ENCODE measurements at regions not wholly inside any gene's neighbourhood (a gene's known extent, or its start where the extent isn't known, plus 50 kb on each side); places are given as distances from the start of the nearest gene placed in this dataset.
"Not testable (repeated sequence)": the region's sequence is repeated elsewhere in the genome, so short reads cannot be mapped to it uniquely, and the experiment has no call there.

GRCh38 chr17:45650561-45650960, 133.6 kb upstream of the CRHR1 start:
- DNase-seq: no peak

- no peak for DNase-seq
Observed at GRCh38 chr17:45651145-45651709, 132.9 kb upstream of the CRHR1 start.

GRCh38 chr17:45653616-45654015, 130.5 kb upstream of the CRHR1 start:
- DNase-seq: no peak

DNA sequence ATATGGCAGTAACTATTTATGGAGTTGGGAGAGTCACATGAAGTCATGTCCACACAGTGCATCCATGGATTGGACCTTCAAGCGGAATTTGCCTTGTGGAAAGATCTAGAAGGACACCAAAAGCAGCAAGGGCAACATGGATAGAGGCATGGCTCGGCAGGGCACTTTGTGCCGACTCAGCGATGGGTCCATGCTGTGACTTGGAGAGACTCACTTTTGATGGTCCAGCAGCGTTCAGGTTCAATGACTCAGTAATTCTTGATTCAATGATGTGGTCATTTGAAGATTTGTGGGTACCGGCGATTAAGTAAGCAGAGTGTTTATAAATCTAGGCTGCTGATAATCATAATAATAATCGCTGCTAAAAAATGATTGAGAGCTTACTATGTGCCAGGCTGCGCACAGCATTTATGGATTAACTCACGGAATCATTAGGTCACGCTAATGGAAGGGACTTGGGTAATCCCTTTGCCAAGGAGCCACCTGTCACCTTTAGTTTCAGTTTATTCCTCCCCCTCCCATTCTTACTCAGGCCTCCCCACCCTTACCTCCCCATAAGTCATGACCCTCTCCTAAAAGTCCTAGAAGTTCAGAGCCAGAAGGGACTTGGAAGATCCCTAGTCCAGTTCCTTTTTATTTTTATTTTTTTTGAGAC, 127.5 kb upstream of the CRHR1 start:
- DNase-seq: no peak

DNA sequence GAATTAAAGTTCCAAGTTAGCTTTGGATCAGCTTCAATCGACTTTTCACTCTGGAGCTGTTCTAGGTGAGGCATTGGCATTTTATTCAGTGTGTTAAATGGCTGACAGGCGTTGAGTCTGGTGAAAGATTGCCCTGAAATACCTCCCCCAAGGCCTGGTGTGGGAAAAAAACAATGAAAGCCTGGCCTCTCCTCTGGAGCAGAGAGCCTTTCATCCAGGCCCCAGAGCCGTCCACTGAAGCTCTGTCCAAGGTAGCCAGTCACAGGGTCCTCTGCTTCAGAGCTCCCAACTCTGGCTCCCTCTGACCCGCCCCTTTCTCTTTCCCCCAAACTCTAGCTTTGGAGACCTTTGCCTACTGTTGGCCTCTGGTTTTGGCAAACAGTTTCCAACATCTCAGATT, 123.6 kb upstream of the CRHR1 start:
- DNase-seq: no peak

DNA sequence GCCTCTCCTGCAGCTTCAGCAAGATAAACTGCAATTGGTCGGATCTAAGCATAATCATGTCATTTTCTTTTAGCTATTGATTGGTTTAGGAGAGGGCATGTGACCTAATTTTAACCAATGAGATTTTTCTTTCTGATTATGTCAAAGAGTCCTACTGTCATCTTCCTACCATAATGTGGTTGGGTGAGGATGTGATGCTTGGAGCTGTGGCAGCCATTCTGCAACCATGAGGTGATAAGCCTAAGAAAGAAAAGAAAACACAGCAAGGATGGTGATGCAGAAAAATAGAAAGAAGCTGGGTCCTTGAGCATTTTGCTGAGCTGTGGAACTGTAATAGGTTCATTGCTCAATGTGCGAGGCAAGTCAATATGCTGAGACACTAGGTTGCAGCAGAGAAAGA, 121.7 kb upstream of the CRHR1 start:
- DNase-seq: no peak

DNA sequence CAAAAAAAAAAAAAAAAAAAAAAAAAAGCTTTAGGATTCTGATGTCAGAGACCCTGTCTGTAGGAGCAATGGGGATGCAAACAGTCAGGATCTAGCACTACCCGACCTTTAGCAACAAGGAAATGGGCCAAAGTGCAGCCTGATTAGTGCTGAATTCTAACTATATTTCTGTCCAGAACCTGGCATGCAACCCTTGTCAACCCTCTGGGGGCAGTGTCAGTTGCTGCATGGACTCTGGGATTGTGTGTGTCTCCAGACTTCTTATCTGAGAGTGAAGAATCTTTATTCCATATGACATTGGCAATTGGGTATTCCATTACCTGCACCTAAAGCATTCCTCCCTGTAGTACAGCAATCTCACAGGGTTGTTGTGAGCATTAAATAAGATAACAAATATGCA, 120.3 kb upstream of the CRHR1 start:
- no peak for DNase-seq

GRCh38 chr17:45664921-45665320, 119.2 kb upstream of the CRHR1 start:
- no peak for DNase-seq

DNA sequence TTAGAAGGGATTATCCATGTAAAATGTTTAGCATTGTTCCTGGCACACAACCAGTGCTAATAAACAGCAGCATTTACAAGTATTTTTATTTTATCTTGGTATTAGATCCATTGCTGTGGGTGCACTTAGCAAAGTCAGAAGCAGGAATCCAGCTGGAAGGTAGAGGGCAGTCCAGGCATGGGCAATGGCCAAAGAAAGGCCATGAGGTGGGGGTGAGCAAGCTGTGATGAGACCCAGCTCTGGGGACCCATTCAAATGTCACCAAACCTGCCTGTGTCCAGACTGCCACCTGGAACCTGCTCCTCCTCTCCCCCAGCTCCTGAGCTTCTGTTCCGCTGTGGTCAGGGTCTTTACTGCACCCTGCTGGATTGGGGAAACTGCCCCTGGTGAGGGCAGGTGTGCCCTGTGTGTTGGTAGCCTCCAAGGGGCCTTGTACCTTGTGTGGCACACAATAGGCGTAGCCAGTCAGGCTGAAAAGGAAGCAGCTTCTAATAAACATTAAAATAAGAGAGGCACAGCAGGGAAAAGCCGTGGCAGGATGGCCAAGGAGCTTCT, 118.0 kb upstream of the CRHR1 start:
- DNase-seq: no peak

GRCh38 chr17:45666641-45667040, 117.5 kb upstream of the CRHR1 start:
- DNase-seq: no peak

GRCh38 chr17:45667591-45668171, 116.4 kb upstream of the CRHR1 start:
- no peak for DNase-seq

- no peak for DNase-seq
Observed at GRCh38 chr17:45668316-45668715, 115.8 kb upstream of the CRHR1 start.

- no peak for DNase-seq
Observed at GRCh38 chr17:45672301-45672700, 111.8 kb upstream of the CRHR1 start.

- DNase-seq: no peak
Observed at GRCh38 chr17:45672792-45673191, 111.3 kb upstream of the CRHR1 start.

GRCh38 chr17:45673759-45674158, 110.4 kb upstream of the CRHR1 start:
- DNase-seq: not testable (repeated sequence)

- DNase-seq: no peak
Observed at GRCh38 chr17:45675012-45675411, 109.1 kb upstream of the CRHR1 start.

- no peak for DNase-seq
Observed at GRCh38 chr17:45675892-45676291, 108.2 kb upstream of the CRHR1 start.

DNA sequence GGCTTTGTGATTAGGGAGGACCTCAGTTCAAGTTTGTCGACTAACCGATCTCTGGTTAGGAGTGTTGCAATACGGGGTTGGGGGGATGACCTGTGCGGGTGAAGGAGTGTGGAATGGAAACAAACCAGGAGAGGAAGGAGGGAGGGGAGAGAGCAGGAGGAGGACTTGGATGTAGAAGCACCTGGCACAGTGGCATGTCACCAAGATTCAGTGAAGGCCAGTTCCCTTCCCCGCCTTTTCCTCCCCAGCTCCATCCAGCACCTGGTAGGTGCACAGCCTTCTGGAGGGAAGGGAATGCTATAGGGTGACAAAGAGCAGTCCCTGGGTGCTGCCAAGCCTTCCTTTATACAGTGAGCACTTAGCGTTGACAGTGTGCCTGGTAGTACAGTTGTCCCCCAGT, 107.4 kb upstream of the CRHR1 start:
- DNase-seq: no peak

GRCh38 chr17:45677770-45678169, 106.3 kb upstream of the CRHR1 start:
- no peak for DNase-seq

DNA sequence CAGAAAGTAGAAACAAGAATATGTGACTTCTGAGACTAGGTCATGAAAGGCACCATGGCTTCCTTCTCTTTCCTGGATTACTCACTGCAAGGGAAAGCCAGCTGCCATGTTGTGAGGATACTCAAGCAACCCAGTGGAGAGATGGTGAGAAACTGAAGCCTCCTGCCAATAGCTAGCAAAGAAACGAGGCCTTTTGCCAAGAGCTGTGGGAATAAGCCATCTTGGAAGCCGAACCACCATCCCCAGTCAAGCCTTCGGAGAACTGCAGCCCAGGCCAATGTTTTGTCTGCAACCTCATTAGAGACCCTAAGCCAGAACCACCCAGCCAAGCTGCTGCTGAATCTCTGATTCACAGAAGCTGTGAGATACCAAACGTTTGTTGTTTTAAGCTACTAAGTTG, 104.7 kb upstream of the CRHR1 start:
- no peak for DNase-seq

DNA sequence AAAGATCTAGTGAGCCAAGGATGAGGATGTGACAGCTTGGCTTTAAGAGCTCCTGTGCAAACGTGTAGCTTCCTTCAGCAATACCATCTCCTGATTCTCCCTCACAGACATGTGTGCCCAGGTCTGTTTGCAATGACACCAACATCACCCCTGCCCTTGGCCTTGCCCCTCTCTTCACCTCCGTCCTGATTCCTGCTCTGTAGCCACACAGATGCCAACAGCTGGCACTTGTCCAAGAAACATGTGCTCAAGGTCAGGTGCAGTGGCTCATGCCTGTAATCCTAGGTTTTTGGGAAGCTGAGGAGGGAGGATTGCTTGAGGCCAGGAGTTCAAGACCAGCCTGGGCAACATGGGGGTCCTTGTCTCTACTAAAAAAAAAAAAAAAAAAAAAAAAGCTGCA, 103.8 kb upstream of the CRHR1 start:
- no peak for DNase-seq

DNA sequence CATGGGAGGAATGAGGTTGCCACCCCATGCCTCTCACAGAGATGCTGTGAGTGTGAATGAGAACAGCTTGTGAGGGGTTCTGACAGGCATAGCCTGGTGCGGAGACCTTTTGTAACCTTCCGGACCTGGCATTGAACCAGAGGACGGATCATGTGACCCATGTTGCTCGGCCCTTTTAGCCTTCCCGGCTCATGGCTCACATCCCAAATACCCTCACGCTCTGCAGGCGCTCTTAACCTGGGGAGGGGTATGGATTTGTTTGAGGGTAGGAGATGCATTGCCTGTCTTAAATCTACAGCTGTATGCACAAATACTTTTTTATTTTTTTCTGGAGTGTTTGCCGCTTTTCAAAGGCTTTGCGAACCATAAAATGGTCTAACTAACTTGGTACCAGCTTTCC, 102.4 kb upstream of the CRHR1 start:
- no peak for DNase-seq

DNA sequence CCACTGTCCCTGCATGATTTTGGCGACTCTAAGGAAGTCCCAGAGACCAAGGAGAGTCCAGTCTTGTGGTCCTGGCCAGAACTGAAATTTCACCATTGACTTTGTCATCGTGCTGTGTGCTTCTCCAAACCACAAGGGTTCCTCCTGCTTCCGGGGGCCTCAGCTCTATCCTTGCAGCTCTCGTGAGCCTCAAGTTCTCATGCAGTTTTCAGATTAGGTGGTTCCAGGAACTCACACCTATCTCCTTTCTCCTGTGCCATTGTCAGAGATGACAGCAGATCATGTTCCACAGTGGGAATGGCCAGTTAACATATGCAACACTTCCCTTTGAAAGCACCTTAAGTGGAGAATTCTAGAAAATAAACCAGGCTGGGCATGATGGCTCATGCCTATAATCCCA, 97.9 kb upstream of the CRHR1 start:
- DNase-seq: no peak

DNA sequence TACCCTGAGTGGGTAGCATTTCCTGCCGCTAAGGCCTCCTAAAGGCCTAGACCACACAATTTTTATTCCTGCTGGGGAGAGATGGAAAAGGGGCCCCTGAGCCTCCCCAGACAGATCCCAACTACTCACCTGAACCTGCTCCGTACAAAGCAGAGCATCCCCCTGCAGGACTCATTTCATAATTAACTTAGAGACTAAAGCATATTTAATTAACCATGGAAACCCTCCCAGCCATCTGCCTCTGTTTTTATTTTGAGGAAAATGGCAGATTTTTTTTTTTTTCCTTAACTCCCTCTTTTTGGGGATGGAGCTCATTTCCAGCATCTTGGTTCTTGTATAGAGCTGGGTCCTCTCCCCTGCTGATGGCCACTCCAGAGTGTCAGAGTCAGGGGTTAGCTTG, 96.5 kb upstream of the CRHR1 start:
- no peak for DNase-seq

DNA sequence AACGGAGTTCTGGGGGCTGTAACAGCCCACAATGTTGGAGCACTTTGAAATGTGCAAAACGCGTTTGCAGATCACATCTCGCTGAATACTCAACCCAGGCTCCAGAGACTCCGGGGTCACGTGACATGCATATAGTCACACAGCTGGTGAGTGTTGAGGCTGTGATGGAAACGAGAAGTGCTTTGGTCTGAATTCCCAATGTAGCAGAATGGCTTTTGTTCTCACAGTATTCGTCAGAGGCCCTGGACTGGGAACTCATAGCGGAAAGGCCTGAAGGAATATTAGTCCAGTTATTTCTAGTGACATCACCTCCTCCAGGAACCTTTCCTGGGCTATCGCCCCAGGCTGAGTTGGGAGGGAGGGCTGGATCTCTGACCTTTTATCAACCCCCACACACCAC, 95.8 kb upstream of the CRHR1 start:
- DNase-seq: no peak

Measured in GOT3 (cell line).